GM23338 (cell line): ENCODE measurements at regions not wholly inside any gene's neighbourhood (a gene's known extent, or its start where the extent isn't known, plus 50 kb on each side); places are given as distances from the start of the nearest gene placed in this dataset.

Source experiments
- ATAC-seq: fragments of 200-7000 bp; cut with Tn5 transposase; 3 replicates; pipeline ENCODE4 v1.9.1; 2020
- DNase-seq: peaks from one replicate; pipeline ENCODE4 v3.0.0-alpha.2; 2015; ENCODE audit warnings: low spot score
- H2AFZ ChIP-seq: fragments of 200-600 bp; sonication (generic); 2 replicates; pipeline ENCODE4 v1.8.0; 2016; ENCODE audit warnings: antibody characterized with exemption, mild to moderate bottlenecking, moderate library complexity
- H3F3A ChIP-seq: fragments of 200-600 bp; sonication (generic); replicated peaks from 2 replicates; pipeline ENCODE4 v1.8.0; 2017; ENCODE audit warnings: antibody characterized with exemption, mixed run types, low read depth
- H3K27ac ChIP-seq: fragments of 200-600 bp; sonication (generic); 2 replicates; pipeline ENCODE4 v1.6.1; 2016; ENCODE audit warnings: low read depth
- H3K27me3 ChIP-seq: fragments of 200-600 bp; sonication (generic); 2 replicates; pipeline ENCODE4 v1.8.0; 2016; ENCODE audit warnings: mild to moderate bottlenecking, mixed run types, moderate library complexity; ENCODE audit not compliant: insufficient read depth
- H3K36me3 ChIP-seq: fragments of 200-600 bp; sonication (generic); 2 replicates; pipeline ENCODE4 v1.8.0; 2016; ENCODE audit warnings: mild to moderate bottlenecking; ENCODE audit not compliant: insufficient read depth
- H3K4me1 ChIP-seq: fragments of 200-600 bp; sonication (generic); 2 replicates; pipeline ENCODE4 v1.8.0; 2016; ENCODE audit warnings: mild to moderate bottlenecking, moderate library complexity; ENCODE audit not compliant: insufficient read depth
- H3K4me2 ChIP-seq: fragments of 200-600 bp; sonication (generic); 2 replicates; pipeline ENCODE4 v1.7.1; 2017; ENCODE audit warnings: mixed run types
- H3K4me3 ChIP-seq: fragments of 200-600 bp; sonication (generic); 2 replicates; pipeline ENCODE4 v1.6.1; 2016; ENCODE audit warnings: mixed run types
- H3K79me2 ChIP-seq: fragments of 200-600 bp; sonication (generic); replicated peaks from 2 replicates; pipeline ENCODE4 v1.8.0; 2017; ENCODE audit warnings: mild to moderate bottlenecking; ENCODE audit not compliant: insufficient read depth
- H3K9me2 ChIP-seq: fragments of 200-600 bp; sonication (generic); 2 replicates; pipeline ENCODE4 v1.8.0; 2017; ENCODE audit not compliant: insufficient read depth
- H4K20me1 ChIP-seq: fragments of 200-600 bp; sonication (generic); replicated peaks from 2 replicates; pipeline ENCODE4 v1.8.0; 2017; ENCODE audit warnings: mild to moderate bottlenecking; ENCODE audit not compliant: insufficient read depth
- H3K27ac Mint-ChIP-seq: 2 replicates; pipeline ENCODE4 v1.8.0; 2020; ENCODE audit warnings: inconsistent platforms, mild to moderate bottlenecking, moderate library complexity, mixed read lengths
- H3K27me3 Mint-ChIP-seq: 3 replicates; pipeline ENCODE4 v1.8.0; 2022; ENCODE audit warnings: low read depth, mild to moderate bottlenecking, moderate library complexity, mixed read lengths, inconsistent platforms; ENCODE audit not compliant: insufficient read depth, poor library complexity
- H3K36me3 Mint-ChIP-seq: 3 replicates; pipeline ENCODE4 v1.8.0; 2021; ENCODE audit warnings: low read depth, mild to moderate bottlenecking, inconsistent platforms, moderate library complexity, mixed read lengths
- H3K4me1 Mint-ChIP-seq: 3 replicates; pipeline ENCODE4 v1.8.0; 2020; ENCODE audit warnings: mild to moderate bottlenecking, inconsistent platforms, mixed read lengths
- H3K4me3 Mint-ChIP-seq: 3 replicates; pipeline ENCODE4 v1.8.0; 2021; ENCODE audit warnings: moderate library complexity, mild to moderate bottlenecking, inconsistent platforms, mixed read lengths
- H3K9me3 Mint-ChIP-seq: 3 replicates; pipeline ENCODE4 v1.8.0; 2020; ENCODE audit warnings: moderate library complexity, mild to moderate bottlenecking, inconsistent platforms, mixed read lengths
- CTCF ChIP-seq, 2 experiments: fragments of 200-600 bp in 1 of 2; sonication (generic) in 1 of 2; conservative IDR thresholded peaks; 2 replicates each; pipeline versions ENCODE4 v1.5.1 to v1.6.1; 2016 to 2017; ENCODE audit warnings: antibody characterized with exemption in 2 of 2, low read depth in 2 of 2, mild to moderate bottlenecking in 2 of 2, moderate library complexity in 1 of 2
- ETS1 ChIP-seq: IDR thresholded peaks from 2 replicates; pipeline ENCODE4 v1.6.1; 2016; ENCODE audit warnings: antibody characterized with exemption
- EZH2 ChIP-seq: fragments of 200-600 bp; sonication (generic); IDR thresholded peaks from one replicate; pipeline ENCODE4 v1.8.0; 2017; ENCODE audit warnings: antibody characterized with exemption, mild to moderate bottlenecking, low read depth; ENCODE audit not compliant: unreplicated experiment
- EZH2phosphoT487 ChIP-seq: fragments of 200-600 bp; sonication (generic); IDR thresholded peaks from one replicate; pipeline ENCODE4 v1.8.1; 2018; ENCODE audit warnings: antibody characterized with exemption; ENCODE audit not compliant: unreplicated experiment
- JUNB ChIP-seq: IDR thresholded peaks from one replicate; pipeline ENCODE4 v1.6.1; 2016; ENCODE audit warnings: antibody characterized with exemption; ENCODE audit not compliant: unreplicated experiment
- POLR2AphosphoS5 ChIP-seq: IDR thresholded peaks from 2 replicates; pipeline ENCODE4 v1.6.1; 2016; ENCODE audit warnings: antibody characterized with exemption, low read depth
- ZNF114 ChIP-seq: fragments of 250-450 bp; sonication (Bioruptor Pico); IDR thresholded peaks from 2 replicates; pipeline ENCODE4 v1.5.0; 2020; ENCODE audit warnings: mild to moderate bottlenecking, moderate library complexity
- ZNF462 ChIP-seq: fragments of 250-450 bp; sonication (Bioruptor Pico); IDR thresholded peaks from 2 replicates; pipeline ENCODE4 v1.5.0; 2020; ENCODE audit warnings: mild to moderate bottlenecking, moderate library complexity

- TF ChIP-seq POLR2AphosphoS5 (peak; percentile 53), EZH2phosphoT487 (no peak), CTCF (conservative IDR thresholded peaks at IDR 0.05; ENCODE audit: low read depth in 2 of 2) (no peak), ZNF462 (no peak), ZNF114 (no peak), ETS1 (peak; percentile 29; the same call in 1 of the 2 replicates), JUNB (no peak), EZH2 (no peak)
- ATAC-seq (no peak), DNase-seq (peak; percentile 62)
- Histone ChIP-seq H3K4me1 (peaks cover 64% of the 10 kb centered on the region), H3F3A (peaks cover 51% of the 10 kb centered on the region), H3K27me3 (no peaks in the 10 kb centered on the region), H3K79me2 (no peaks in the 10 kb centered on the region; the same call in 1 of the 2 replicates), H3K4me3 (no peak overlapping the region), H3K9me2 (no peaks in the 10 kb centered on the region), H3K4me2 (peak overlapping the region; percentile 63), H2AFZ (no peak overlapping the region), H4K20me1 (peaks cover 8% of the 10 kb centered on the region), H3K27ac (peak overlapping the region; percentile 77), H3K36me3 (peaks cover 15% of the 10 kb centered on the region)
- H3K9me3 Mint-ChIP-seq: no peaks in the 10 kb centered on the region
- H3K27ac Mint-ChIP-seq: no peak overlapping the region
- H3K4me1 Mint-ChIP-seq: peaks cover 66% of the 10 kb centered on the region
- no peak overlapping the region for H3K4me3 Mint-ChIP-seq
- H3K36me3 Mint-ChIP-seq: peaks cover 17% of the 10 kb centered on the region
- peaks cover 18% of the 10 kb centered on the region for H3K27me3 Mint-ChIP-seq
Measured at GRCh38 chr6:37105148-37106050, 64.6 kb upstream of the PIM1 start.
